SIG-M5 (cell line): ENCODE measurements at regions not wholly inside any gene's neighbourhood (a gene's known extent, or its start where the extent isn't known, plus 50 kb on each side); places are given as distances from the start of the nearest gene placed in this dataset.

Experiments
- DNase-seq: peaks from one replicate; lab custom pipeline; 2025; lab: John Stamatoyannopoulos, UW

DNA sequence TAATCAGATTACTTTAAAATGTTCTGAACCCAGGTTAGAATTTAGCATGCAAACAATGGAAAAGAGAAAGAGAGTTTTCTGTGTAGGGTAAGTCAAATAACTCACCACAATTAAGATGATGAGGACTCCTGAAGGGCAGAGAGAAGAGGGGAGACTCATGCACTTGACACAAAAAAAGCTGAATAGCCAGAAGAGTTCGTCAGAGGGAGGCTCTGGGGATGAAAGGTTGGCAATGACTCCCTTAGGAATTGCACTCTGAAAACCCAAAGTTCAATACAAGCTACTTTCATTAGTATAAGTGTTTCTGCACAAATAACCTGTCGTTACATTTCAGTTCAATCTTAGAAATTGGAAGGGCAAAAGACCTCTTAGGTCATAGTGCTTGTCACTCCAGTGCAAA lies 434.4 kb upstream of the PCDH9 start:
- DNase-seq, result no peak

DNA sequence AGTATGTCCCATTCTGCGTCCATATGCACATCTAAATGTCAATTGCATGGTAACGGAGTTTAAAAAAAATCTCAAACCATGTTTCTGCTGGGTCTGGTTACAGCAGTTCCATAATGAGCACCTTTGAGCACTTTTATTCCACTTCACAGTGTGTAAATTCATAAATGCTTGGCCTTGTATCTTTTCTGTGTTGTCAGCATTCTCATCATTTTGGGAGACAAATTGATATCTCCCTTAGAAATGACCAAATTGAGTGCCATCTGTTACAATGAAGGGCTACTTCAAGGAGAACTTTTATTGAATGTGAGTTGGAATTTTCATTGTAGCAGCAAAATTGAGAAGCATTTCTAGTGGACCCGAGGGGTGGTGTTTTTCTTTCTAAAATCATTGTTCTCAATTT lies 432.9 kb upstream of the PCDH9 start:
- no peak for DNase-seq

DNA sequence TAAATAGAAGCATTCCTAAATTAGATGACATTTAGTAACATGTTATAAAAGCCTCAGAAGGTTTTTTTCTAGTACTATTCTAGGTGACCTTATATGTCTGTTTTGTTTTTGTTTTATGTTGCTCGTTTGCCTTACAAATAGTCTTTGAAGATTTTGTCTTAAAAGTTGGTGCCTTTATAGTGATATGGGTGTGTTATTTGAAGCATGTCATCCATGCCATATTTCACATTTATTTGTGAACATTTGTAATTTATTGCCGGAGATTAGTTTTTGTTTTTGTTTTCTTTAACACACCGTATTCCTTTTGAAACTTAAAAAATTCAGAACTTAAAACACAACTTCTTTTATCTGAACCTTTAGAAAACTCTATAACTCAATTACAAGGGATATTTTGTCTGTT lies 422.8 kb upstream of the PCDH9 start:
- DNase-seq, result no peak

DNA sequence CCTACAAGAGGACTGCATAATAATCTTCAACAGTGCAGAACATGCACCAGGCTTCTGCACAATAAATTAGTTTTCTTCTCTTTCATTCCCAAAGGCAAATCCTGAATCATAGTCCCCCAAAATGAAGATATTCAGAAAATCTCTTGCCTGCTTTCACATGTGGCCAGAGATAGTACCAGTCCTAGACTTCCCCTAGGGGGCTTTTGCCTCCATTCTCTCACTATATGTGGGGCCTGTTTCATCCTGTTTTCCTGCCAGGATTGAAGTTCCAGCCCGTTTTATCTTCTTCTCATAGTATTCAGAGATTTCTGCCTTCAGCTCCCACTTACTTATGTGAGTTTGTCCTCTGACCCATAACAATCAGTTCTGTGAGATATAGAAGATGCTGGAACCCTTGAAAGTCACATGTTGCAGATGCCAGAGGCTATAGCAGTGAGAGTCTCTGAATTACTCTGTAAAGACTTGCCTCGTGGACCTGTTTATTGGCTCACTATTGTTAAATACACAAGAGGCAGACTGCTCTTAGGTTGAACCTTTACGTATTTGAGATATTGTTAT lies 421.9 kb upstream of the PCDH9 start:
- DNase-seq, result no peak

DNA sequence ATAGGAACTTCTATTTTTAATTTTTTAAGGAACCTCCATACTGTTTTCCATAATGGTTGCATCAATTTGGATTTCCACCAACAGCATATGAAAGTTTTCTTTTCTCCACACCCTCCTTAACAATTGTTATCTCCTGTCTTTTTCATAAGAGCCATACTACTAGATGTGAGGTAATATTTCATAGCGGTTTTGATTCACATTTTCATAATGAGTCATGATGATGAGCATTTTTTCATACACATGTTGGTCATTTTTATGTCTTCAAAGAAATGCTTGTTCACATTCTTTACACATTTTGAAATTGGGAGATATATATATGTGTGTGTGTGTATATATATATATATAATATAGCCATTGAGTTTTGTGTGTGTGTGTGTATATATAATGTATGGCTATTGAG lies 420.3 kb upstream of the PCDH9 start:
- DNase-seq, result no peak

DNA sequence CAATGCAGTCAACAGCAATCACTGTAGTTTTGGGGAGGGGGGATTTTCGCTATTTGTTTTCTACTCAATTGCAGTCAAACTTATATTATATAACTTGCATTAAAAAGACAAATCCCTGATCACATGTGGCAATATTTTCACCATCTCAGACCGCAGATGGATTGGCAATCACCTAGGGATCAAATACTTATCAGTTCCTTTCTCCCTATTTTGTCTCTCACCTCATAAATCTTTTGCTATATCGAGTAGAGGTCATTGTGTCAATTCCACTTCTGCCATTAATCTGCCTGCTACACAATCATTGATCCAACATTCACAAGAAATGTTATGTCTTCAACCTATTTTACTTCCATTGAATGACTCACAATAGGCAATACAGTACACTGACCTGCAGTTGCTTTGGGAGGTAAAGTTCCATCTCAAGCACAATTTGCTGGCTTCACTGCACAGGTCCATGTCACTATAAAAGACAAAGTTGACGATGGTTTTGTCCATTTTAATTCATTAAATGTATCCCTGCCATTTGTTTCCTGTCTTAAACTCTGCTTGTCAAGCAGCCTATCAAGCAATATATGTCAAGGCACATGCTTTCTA lies 415.8 kb upstream of the PCDH9 start:
- no peak for DNase-seq

DNA sequence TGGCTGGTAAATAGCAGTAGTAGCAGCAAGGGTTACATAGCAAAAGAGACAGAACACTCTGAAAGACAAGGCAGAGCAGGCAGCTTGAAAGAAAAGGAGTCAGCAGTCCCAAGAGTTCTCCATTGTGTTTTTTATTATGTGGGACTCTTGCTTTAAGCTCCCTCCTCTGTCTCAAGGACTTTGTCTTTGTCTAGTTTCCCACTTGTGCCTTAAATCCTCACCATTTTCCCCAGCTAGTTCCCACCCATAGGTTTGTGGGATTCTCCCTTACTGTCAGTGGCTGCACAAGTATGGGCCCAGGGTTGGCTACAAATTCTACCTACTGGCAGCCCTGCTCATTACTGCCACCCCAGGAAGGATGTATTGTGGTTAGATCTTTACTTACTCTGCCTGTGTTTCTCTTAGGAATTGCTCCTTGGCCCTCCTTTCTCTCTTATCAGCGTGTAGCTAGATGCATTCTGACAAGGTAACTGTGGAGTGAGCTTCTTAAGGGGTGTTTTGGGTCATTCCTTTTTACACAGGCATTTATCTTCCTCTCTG lies 413.4 kb upstream of the PCDH9 start:
- DNase-seq, result no peak

DNA sequence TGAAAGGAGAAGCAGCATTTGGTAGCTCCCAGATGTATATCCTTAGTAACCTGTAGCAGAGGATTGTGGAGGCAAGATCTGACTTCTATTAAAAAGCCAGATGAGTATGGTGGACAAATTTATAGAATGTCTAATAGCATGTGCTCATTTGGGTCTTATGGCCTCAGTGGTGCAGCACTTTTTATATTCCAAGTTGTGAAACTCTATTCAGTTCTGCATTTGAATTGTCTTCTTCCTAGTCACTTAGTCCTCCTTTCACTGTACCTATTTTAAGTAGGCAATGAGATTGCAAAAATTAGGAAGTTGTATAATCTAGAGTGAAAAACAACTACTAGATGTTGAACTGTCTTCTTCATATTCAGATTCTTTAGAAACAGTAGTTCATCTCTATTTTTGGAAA lies 412.5 kb upstream of the PCDH9 start:
- DNase-seq, result peak; percentile 66

DNA sequence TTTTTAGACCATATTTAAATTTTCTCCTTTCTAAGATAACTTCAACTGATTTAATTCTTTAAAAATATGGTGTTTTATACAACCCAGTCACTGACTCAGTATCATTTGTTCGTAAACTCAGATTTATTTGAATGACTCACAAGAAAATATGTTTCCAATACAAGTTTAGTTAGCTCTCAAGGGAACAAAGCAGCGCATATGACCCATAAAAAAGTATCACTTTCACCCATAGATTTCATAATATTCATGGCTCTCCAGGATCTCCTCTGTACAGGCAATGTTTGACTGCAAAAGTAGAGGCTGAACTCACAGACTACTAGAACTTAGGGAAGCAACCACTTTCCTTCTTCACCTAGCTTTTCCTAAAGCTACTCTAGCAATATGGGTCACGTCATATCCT lies 405.6 kb upstream of the PCDH9 start:
- DNase-seq, result no peak

DNA sequence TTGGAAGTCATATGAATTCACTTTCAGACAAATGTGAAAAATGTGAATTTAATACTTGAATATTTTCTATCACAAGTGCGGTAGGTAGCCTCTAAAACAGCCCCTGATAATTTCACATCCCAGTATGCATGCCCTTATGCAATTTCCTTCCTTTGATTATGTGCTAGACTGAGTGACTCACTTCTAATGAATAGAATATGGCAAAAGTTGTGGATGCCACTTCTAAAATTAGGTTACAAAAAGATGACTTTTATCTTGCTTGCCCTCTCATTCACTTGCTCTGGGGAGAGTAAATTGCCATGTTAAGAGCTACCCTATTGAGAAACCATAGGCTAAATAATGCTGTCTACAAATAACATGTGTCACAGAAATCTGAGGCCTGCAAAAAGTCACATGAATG lies 402.5 kb upstream of the PCDH9 start:
- DNase-seq, result peak; percentile 12

DNA sequence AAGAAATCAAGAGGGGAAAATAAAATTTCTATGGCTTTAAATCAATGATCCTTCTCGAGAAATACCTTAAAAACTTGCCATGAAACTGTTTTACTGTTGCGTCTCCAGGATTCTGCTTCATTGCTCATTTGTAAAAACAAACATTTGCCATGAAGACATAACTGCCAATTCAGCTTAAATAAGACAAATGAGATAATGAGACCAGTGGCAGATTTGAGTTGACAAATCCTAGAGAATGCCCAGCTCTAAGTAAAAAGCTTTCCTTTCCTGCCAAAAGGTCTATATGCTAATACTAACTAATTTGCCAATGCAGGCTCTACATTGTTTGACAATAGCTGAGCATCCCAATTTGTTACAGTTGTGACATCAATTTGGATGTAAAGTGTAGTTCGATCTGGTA lies 400.5 kb upstream of the PCDH9 start:
- DNase-seq, result no peak

DNA sequence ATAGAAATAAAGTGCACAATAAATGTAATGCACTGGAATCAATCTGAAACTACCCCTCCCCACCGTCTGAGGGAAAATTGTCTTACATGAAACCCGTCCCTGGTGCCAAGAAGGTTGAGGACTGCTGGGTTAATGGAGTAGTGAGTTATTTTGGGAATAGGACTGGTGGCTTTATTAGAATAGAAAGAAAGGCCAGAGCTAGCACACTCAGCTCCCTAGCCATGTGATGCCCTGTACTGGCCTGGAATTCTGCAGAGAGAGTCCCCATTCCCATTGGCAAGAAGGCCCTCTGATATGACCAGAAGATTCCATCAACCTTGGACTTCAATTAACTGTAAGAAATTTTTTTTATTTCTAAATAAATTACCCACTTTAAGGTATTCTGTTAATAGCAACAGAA lies 393.5 kb upstream of the PCDH9 start:
- DNase-seq, result no peak

DNA sequence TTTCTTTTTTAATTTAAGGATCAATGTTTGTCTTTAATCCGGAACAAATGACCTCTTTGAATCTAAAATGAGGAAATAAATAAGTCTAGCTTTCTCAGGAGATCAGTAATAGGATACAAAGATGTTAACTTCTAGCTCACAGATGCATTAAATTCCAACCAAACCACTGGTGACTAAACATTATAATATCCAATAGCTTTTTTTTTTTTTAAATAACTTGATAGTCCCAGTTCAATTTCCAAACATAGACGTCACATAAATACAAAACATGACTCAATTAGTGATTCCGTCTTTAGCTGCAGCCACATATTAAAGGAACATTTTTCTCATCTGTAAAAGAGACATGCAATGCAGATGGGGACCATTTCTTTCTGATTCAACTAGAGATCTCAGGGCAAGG lies 390.5 kb upstream of the PCDH9 start:
- DNase-seq, result no peak

DNA sequence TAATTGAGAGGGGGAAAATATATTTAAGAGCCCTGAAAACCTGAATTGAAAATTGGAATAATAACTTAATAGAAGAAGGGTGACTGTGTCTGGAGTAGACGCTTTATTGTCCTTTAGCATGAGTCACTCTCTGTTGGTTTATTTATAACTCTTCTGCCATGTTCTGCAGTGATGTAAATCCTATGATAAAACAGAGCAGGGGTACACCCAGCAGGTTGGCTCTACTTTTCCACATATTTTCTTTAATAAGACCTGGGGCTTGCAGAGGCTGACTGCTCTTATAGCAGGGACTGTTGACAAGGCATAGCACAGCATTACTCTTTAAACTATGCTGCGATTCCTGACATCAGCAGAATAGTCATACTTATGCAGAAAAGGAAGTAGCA lies 389.9 kb upstream of the PCDH9 start:
- no peak for DNase-seq

DNA sequence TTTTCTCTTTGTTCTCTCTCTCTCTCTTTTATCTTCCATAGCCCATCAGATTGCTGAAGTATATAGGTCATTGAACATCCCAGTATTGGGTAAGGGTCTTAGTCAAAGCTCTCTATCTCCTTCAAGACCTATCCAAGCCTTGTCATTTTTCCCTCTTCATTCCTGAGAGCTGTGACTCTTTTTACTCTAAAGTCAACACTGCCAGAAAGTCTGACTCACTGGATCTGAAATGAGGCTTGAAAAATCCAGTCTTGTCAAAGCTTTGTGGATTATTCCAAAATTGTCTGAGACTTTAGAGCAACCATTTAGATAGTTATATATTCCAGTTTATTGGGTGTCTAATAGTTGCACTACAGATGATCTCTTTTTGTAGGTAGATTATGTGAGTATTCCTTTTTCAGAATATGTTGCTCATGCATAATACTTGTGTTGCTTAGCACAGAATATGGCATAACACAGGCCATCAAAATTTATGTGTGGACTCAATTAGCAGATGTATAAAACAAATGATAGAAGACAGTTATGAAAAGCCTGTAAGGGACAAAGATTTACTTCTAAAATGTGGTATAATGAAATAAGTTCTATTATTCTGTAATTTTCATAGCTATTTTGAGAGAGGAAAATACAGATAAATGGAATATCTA lies 389.3 kb upstream of the PCDH9 start:
- no peak for DNase-seq

DNA sequence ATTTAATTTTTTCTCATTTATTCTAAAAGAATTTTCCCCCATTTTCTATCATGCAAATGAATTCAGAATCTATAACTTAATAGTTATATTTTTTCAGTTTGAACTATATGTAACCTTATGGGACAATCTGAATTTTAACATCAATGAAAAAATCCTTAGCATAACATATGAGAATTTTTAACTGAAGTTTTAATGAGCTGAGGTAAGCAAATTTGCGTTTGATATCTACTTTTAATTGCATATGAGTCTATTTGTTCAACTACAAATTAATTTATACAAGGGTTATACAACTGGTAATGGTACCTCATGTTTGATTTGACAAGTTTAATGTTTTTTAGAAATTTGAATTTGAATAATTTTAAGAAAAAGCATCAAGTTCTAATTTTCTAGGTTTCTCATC lies 384.4 kb upstream of the PCDH9 start:
- no peak for DNase-seq

DNA sequence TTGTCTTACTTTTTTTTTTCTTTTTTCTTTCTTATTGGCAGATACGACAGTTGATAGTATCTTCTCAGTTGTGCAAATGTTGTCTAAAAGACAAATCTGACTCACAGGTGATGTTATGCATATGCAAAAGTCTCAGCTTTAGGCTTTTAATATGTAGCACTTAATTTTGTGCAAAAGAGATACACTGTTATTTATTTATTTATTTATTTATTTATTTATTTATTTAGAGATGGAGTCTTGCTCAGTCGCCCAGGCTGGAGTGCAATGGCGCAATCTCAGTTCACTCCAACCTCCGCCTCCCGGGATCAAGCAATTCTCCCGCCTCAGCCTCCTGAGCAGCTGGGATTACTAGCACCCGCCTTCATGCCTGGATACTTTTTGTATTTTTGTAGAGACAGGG lies 383.9 kb upstream of the PCDH9 start:
- no peak for DNase-seq

DNA sequence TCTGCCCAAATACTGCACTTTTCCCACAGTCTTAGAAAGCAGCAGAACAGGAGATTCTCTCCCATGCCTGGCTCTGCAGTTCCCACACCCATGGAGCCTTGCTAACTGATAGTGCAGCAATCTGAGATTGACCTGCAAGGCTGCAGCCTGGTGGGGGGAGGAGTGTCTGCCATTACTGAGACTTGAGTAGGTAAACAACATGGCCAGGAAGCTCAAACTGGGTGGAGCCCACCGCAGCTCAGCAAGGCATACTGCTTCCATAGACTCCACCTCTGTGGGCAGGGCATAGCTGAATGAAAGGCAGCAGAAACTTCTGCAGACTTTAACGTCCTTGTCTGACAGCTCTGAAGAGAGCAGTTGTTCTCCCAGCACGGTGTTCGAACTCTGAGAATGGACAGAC lies 358.5 kb upstream of the PCDH9 start:
- DNase-seq, result no peak

DNA sequence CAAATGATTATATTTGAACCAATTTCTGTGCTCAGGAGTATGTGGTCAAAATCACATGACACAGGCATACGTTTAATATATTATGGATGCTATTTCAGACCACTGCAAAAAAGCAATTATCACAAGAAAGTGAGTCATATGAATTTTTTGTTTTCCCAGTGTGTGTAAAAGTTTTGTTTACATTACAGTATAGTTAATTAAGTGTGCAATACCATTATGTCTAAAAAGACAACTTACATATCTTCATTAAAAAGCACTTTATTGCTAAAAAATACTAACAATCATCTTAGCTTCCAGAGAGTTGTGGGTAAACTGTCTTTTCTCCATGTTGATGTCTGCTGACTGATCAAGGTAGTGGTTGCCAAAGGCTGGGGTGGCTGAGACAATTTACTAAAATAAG lies 347.2 kb upstream of the PCDH9 start:
- no peak for DNase-seq

DNA sequence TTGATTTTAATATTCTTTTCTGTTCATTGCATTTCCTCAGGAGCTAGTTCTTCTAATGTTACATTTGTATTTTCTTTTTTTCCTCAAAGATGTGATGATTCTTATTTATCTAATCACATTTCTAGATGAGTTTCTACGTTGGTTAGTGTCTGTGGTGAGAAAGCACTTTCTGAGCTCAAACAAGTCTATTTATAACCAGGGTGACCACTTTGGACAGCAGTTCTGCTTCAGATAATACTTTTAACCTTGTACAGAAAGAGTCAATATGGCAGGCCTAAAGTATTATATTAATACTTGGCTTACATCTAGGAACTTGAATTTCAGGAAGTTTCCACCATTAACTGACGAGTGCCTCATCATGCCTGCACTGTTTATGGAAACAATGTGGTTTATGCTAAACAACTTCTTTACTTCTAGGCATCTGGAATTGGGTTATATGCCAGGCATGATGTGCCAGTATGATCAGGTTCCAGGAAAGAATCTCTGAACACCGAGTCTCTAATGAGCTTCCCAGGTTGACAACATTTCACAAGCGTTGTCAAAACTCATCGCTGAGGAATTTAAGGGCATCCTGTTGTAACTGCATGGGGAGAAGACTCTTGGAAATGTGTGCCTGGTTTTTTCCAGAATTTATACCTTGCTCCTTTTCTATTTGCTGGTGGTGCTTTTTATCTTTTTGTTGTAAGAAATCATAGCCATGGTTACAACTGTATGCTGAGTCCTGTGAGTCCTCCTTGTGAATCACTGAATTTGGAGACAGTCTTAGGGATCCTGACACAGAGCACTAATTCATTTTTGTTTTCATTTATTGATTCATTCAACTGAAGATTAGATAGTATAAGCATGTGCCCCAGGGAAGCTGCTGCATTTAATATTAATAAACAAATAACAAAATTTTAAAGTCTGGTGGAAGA lies 344.4 kb upstream of the PCDH9 start:
- no peak for DNase-seq

DNA sequence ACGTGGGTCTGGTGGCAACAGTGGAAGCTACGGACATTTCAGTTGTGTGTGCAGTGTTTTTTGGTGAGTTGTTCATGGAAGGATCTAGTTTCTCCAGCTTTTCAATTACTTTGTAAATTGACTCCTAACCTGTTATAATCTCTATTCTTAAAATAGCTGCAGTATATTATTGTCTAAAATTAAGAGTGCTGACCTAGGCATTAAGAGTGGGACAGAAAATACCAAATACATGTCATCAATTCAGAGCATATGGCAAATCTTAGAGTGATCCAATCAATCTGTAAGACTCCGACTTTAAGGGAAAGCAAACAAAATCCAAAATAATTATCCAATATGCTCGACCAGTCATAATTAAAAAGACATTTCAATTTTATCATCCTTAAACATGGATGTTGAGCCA lies 338.1 kb upstream of the PCDH9 start:
- no peak for DNase-seq

DNA sequence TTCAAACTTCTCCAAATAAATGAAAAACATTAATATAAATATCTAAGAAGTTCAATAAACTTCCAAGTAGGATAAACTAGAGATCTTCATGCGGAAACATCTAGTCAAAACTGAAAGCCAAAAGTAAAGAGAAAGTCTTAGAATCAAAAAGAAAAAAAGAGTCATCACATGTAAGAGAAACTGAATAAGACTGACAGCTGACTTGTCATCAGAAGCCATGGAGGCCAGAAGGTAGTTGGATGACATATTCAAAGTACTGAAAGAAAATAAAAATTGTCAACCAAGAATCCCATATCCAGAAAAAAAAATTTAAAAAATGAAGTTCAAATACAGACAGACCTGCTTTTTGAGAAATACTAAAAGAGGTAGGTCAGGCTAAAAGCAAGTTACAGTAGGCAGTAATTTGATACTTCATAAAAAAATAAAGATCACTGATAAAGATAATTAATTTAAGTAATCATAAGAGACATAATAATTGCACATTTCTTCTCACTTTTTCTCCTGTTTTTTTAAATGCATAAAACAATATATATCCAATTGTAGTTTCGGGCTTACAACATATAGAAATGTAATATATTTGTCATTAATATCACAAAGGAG lies 327.6 kb upstream of the PCDH9 start:
- DNase-seq, result no peak
